NCI-H2196 (cell line): ENCODE measurements at regions not wholly inside any gene's neighbourhood (a gene's known extent, or its start where the extent isn't known, plus 50 kb on each side); places are given as distances from the start of the nearest gene placed in this dataset.

Experiments
- DNase-seq: peaks from one replicate; lab custom pipeline; 2025; ENCODE audit not compliant: unreplicated experiment; lab: John Stamatoyannopoulos, UW

- no peak for DNase-seq
Measured at GRCh38 chr1:96233422-96233821, 488.2 kb upstream of the PTBP2 start.

GRCh38 chr1:96234299-96234698 is 487.3 kb upstream of the PTBP2 start:
- DNase-seq: peak; percentile 28

DNA sequence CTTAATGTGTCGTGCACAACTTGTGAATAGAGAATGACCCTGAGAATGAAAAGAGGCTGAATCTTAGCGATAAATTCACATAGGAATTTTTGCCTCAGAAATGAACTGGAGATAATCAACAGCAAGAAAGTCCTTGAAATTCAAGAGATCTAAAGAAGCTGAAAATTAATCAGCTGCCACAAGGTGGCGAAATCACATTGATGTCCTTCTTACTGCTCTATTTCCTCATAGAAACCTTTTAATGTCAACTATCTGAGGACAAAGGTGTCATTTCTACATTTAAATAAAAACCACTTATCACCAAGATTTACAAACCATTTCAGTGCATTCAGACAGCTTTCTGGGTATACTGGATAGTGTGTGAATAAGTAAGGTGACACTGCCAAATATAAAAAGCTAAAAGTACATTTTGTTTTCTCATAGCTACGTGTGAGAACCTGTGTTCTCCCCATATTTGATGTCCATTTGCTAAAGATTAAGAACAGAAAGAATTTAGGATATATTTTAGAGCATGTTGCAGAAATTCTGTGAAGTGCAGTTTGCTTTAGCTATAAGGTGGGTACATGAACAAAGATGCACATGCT is 485.3 kb upstream of the PTBP2 start:
- peak; percentile 2 for DNase-seq

DNA sequence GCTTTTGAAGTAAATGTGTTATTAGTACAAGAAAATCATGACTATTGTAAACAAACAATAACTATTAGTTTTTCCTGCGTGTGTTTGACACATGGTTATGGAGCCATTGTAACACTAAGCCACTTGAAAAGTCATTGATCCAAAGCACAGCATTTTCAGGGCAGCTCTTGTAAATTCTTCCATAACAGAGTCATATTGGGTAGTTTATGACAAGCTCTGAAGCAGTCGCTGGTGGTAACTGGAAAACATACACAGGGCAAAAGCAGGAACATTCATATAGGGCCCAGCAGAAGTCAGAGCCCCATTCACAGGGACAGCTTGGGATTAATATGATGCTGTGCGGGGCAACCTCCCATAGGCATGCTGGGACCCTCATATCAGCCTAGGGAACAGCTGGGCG is 483.2 kb upstream of the PTBP2 start:
- DNase-seq: no peak

- DNase-seq: no peak
Measured at GRCh38 chr1:96240438-96240837, 481.1 kb upstream of the PTBP2 start.

GRCh38 chr1:96253246-96254035 is 468.1 kb upstream of the PTBP2 start:
- DNase-seq: no peak

DNA sequence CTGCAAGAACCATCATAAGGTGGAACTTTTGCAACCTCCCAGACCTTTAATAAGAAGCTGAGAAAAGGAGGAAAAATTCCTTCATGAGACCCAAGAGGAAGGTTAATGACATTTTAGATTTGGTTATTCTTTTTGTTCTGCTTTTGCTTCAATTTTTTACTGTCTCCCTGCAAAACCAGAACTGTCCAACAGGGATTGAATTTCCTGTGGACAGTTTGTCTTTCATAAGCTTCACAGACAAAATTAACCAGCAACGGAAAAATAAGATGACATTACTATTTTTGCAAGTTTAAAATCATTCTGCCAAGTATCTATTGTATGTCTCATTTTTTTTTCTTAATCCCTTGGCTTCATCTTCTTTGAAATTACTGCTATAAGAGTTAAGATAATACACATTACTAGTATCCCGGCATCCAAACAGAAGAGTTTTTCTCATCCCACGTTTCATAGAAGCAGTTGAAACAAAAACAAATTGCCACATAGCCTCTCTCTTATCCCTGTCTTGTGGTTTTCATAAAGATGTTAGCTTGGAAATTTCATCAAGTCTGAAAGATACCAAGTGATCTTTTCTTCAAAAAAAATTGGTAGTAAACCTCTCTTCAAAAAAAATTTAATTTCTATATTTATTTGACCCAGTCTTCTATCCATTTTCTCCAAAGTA is 465.3 kb upstream of the PTBP2 start:
- DNase-seq: no peak

DNA sequence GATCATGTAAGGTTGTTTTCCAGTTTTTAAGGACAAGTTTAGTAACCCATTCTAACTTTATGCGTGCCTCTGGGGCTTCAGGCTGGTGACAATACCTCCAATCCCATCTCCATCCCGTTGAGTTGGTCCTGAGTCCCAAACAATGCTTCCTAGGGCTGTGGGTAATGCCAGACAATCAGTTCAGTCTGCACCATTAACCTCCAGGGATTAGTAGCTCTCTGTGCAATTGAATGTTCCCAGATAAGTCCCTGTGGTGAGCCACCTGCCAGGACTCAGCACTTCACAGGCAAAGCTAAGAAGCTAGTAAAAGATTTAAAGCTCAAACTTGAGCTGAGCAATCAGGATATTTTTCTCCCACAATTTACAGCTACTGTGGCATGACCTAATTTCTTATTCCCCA is 462.2 kb upstream of the PTBP2 start:
- DNase-seq: no peak

- DNase-seq: no peak
Measured at GRCh38 chr1:96281491-96281890, 440.1 kb upstream of the PTBP2 start.

- DNase-seq: no peak
Measured at GRCh38 chr1:96290033-96290432, 431.6 kb upstream of the PTBP2 start.

GRCh38 chr1:96290801-96291200 is 430.8 kb upstream of the PTBP2 start:
- no peak for DNase-seq

DNA sequence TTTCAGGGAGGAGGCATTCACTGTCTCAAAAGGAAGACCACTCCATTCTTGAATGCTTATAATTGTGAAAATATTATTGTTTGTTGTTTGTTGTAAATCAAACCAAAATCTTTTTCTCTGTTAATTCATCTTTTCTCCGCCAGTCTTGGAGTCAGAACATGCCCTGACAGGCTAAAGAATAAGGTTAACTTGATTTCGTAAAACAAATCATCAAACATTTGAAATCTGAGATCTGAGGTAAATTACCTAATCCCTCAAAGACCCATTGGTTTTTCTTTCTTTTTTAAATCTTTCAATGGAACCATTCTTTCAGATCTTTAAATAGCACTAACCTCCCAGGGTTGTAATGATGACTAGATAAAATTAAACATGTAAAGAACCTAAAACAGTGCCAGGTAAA is 430.1 kb upstream of the PTBP2 start:
- DNase-seq: no peak

GRCh38 chr1:96292141-96292540 is 429.4 kb upstream of the PTBP2 start:
- DNase-seq: no peak

DNA sequence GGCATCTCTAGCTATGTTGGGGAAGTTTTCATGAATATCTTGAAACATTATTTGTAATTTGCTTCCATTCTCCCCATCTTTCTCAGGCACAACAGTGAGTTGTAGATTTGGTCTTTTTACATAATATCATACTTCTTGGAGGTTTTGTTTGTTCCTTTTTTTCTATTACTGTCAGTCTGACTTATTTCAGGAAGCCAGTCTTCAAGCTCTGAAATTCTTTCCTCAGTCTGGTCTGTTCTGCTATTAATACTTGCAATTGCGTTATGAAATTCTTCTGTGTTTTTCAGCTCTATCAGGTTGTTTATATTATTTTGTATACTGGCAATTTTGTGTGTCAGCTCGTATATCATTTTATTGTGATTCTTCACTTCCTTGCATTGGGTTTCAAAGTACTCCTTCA is 424.6 kb upstream of the PTBP2 start:
- no peak for DNase-seq

DNA sequence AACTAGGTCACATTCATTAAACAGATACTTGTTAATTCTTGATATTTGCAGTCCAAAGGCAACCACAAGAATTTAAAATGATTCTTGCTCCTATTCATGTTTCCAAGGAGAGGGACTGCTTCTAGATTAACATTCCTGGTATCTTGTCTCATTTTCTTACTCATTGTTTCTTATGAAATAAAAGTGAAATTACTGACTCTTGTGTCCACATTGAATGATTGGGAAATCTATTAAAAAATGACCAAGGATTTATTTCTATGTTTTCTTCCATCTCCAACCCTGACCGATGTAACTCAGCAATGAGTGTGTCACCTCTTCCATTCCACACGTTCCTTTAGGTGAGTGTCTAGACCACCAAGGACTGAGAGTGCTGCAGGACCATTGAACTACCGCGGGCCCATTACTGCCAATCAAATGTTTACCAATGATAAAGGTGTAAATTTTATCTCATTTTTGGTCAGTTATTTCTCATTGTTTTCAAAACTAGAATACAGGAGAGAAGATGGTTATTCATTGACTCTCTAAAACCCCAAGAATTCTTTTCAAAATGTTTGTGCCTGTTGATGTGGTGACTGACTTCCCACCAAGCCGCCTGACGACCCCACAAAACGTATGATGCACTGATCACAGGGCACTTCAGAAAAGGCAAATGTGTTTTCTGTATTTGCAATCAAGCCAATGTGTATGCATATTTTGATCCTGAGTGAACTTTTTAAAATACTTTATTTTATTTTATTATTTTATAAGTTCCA is 414.6 kb upstream of the PTBP2 start:
- DNase-seq: no peak

DNA sequence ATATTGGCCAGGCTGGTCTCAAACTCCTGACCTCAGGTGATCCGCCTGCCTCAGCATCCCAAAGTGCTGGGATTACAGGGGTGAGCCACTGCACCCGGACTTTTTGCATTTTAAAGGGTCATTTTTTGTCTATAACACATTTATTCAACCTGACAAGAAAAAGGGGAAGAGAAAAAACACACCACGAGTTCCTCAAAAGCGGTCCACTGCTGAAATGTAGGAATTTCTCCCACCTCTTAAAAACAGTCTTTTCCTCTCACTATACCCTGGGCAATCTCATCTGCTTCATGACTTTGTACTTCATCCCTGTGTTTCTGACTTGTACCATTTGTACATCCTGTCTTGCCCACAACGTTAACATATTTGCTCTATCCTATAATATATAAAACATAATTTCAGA is 413.3 kb upstream of the PTBP2 start:
- no peak for DNase-seq

GRCh38 chr1:96309783-96310182 is 411.8 kb upstream of the PTBP2 start:
- DNase-seq: no peak

DNA sequence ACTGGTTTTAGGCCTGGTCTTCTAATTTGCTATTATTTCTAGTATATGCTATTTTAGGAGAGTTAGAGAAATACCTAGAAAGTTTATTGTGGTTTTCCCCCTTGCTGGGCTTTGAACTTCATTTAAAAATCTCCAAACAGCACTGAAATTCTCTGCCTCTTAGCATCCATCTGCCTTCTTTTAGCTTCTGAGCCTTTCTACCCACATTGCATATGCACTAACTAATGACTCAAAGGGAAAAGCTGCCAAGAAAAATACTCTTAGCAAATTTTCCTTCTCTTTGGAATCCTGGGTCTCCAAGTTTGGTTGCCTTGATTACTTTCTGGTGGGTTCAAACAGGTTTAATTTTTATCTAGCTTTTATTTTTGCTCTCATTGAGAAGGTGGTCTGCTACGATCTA is 408.4 kb upstream of the PTBP2 start:
- no peak for DNase-seq

- no peak for DNase-seq
Measured at GRCh38 chr1:96329121-96329520, 392.5 kb upstream of the PTBP2 start.

DNA sequence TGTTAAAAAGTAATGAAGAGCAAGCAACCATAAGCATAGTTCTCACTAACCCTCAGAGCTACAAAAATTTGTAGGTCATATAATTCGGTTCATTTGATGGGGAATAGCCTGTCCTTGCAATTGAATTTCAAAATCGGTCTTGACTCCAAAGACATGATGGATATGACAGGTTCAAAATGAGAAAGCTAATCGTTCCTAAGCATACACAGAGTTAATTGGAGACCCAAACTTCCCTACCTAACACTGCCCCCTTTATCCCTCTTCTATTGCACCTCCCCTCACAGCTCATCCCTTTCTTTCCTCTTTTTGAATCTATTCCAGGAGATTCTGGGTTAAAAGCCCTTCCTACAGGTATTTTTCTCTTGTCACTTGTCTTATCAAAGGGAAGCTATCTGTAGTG is 390.0 kb upstream of the PTBP2 start:
- no peak for DNase-seq

- no peak for DNase-seq
Measured at GRCh38 chr1:96333522-96334235, 387.9 kb upstream of the PTBP2 start.
